HEK293 (cell line): ENCODE measurements at regions not wholly inside any gene's neighbourhood (a gene's known extent, or its start where the extent isn't known, plus 50 kb on each side); places are given as distances from the start of the nearest gene placed in this dataset.

Experiments
- CTCF ChIA-PET: fragments of 350-600 bp; formaldehyde crosslinking; extraction: SDS; loops from one replicate; lab custom pipeline; 2021; ENCODE audit warnings: antibody characterized with exemption; lab: Yijun Ruan, JAX
- POLR2A ChIA-PET: fragments of 300-600 bp; formaldehyde crosslinking; extraction: SDS; loops from one replicate; lab custom pipeline; 2020; ENCODE audit warnings: antibody characterized with exemption, inconsistent platforms; lab: Yijun Ruan, JAX
- H3K27ac ChIP-seq: fragments of 200-500 bp; sonication (Bioruptor generic); 2 replicates; pipeline ENCODE4 v1.5.1; 2014; ENCODE audit warnings: low read depth, low read length, control low read depth, inconsistent platforms; ENCODE audit errors: extremely low read depth
- H3K36me3 ChIP-seq, 2 experiments: fragments of 200-500 bp in 1 of 2; sonication (Bioruptor generic) in 1 of 2; 1 replicate in 1 of 2; 2 replicates in 1 of 2; pipeline ENCODE4 v1.5.1; 2014 to 2017; ENCODE audit warnings: inconsistent platforms in 2 of 2, low read length in 2 of 2; ENCODE audit not compliant: control insufficient read depth in 2 of 2, insufficient read depth in 1 of 2
- H3K4me1 ChIP-seq: fragments of 200-500 bp; sonication (Bioruptor generic); 2 replicates; pipeline ENCODE4 v1.5.1; 2014; ENCODE audit warnings: mild to moderate bottlenecking, low read length, inconsistent platforms; ENCODE audit not compliant: control insufficient read depth, insufficient read depth
- H3K4me3 ChIP-seq: 2 replicates; pipeline ENCODE4 v1.5.1; 2011; ENCODE audit warnings: low read depth, mild to moderate bottlenecking, control low read depth, low read length, moderate library complexity
- H3K9me3 ChIP-seq: fragments of 200-500 bp; sonication (Bioruptor generic); 2 replicates; pipeline ENCODE4 v1.5.1; 2014; ENCODE audit warnings: low read depth, low read length, inconsistent platforms; ENCODE audit not compliant: control insufficient read depth, insufficient read depth
- PRDM2 ChIP-seq: fragments of 450-650 bp; formaldehyde crosslinking; IDR thresholded peaks from 2 replicates; pipeline ENCODE4 v1.5.1; 2016; ENCODE audit warnings: missing biosample characterization, missing genetic modification characterization, borderline replicate concordance
- SALL2 ChIP-seq: fragments of 450-650 bp; formaldehyde crosslinking; IDR thresholded peaks from 2 replicates; pipeline ENCODE4 v1.5.0; 2017; ENCODE audit warnings: missing biosample characterization, mild to moderate bottlenecking, missing genetic modification characterization, borderline replicate concordance
- SP7 ChIP-seq: fragments of 450-650 bp; formaldehyde crosslinking; IDR thresholded peaks from 2 replicates; pipeline ENCODE4 v1.5.1; 2016; ENCODE audit warnings: missing biosample characterization, missing genetic modification characterization
- TRIM28 ChIP-seq: IDR thresholded peaks from 2 replicates; pipeline ENCODE4 v1.6.1; 2011; ENCODE audit warnings: low read length, control low read depth, borderline replicate concordance
- YY2 ChIP-seq: fragments of 450-650 bp; formaldehyde crosslinking; IDR thresholded peaks from 2 replicates; pipeline ENCODE4 v1.5.1; 2016; ENCODE audit warnings: missing biosample characterization, missing genetic modification characterization
- ZBTB17 ChIP-seq: fragments of 450-650 bp; formaldehyde crosslinking; IDR thresholded peaks from 2 replicates; pipeline ENCODE4 v1.5.1; 2016; ENCODE audit warnings: missing biosample characterization, missing genetic modification characterization
- ZBTB44 ChIP-seq: fragments of 450-650 bp; IDR thresholded peaks from 2 replicates; pipeline ENCODE4 v1.5.1; 2018; ENCODE audit warnings: missing biosample characterization, mild to moderate bottlenecking, missing genetic modification characterization
- ZBTB49 ChIP-seq: fragments of 450-650 bp; formaldehyde crosslinking; IDR thresholded peaks from 2 replicates; pipeline ENCODE4 v1.5.1; 2016; ENCODE audit warnings: missing biosample characterization, missing genetic modification characterization, low read depth
- ZFP69B ChIP-seq: fragments of 450-650 bp; formaldehyde crosslinking; IDR thresholded peaks from 2 replicates; pipeline ENCODE4 v1.5.1; 2016; ENCODE audit warnings: missing biosample characterization, missing genetic modification characterization
- ZNF140 ChIP-seq: fragments of 450-650 bp; formaldehyde crosslinking; IDR thresholded peaks from 2 replicates; pipeline ENCODE4 v1.5.1; 2016; ENCODE audit warnings: missing biosample characterization, missing genetic modification characterization
- ZNF175 ChIP-seq: fragments of 450-650 bp; formaldehyde crosslinking; IDR thresholded peaks from 2 replicates; pipeline ENCODE4 v1.5.1; 2016; ENCODE audit warnings: missing biosample characterization, missing genetic modification characterization
- ZNF24 ChIP-seq: fragments of 450-650 bp; formaldehyde crosslinking; IDR thresholded peaks from 2 replicates; pipeline ENCODE4 v1.5.1; 2016; ENCODE audit warnings: missing biosample characterization, missing genetic modification characterization
- ZNF26 ChIP-seq: fragments of 450-650 bp; formaldehyde crosslinking; IDR thresholded peaks from 2 replicates; pipeline ENCODE4 v1.5.1; 2016; ENCODE audit warnings: missing biosample characterization, missing genetic modification characterization
- ZNF302 ChIP-seq: fragments of 450-650 bp; formaldehyde crosslinking; IDR thresholded peaks from 2 replicates; pipeline ENCODE4 v1.5.1; 2016; ENCODE audit warnings: missing biosample characterization, missing genetic modification characterization, low read depth
- ZNF311 ChIP-seq: fragments of 450-650 bp; formaldehyde crosslinking; IDR thresholded peaks from 2 replicates; pipeline ENCODE4 v1.5.1; 2017; ENCODE audit warnings: missing biosample characterization, missing genetic modification characterization, borderline replicate concordance
- ZNF423 ChIP-seq: fragments of 450-650 bp; formaldehyde crosslinking; IDR thresholded peaks from 2 replicates; pipeline ENCODE4 v1.5.1; 2016; ENCODE audit warnings: missing biosample characterization, missing genetic modification characterization
- ZNF600 ChIP-seq: fragments of 450-650 bp; formaldehyde crosslinking; IDR thresholded peaks from 2 replicates; pipeline ENCODE4 v1.5.1; 2016; ENCODE audit warnings: missing biosample characterization, missing genetic modification characterization
- ZNF791 ChIP-seq: fragments of 450-650 bp; formaldehyde crosslinking; IDR thresholded peaks from 2 replicates; pipeline ENCODE4 v1.5.1; 2016; ENCODE audit warnings: missing biosample characterization, missing genetic modification characterization
- ZNF792 ChIP-seq: fragments of 450-650 bp; formaldehyde crosslinking; IDR thresholded peaks from 2 replicates; pipeline ENCODE4 v1.5.1; 2016; ENCODE audit warnings: missing biosample characterization, missing genetic modification characterization
- ZNF830 ChIP-seq: fragments of 450-650 bp; IDR thresholded peaks from 2 replicates; pipeline ENCODE4 v1.5.0; 2018; ENCODE audit warnings: missing biosample characterization, missing genetic modification characterization, low read depth, mild to moderate bottlenecking, moderate library complexity

- TF ChIP-seq ZNF26 (tag by site-specific recombination) = no peak
Measured at GRCh38 chr3:135878501-135878900, 87.0 kb upstream of the PPP2R3A start (continued).

GRCh38 chr3:135885885-135886284, 79.6 kb upstream of the PPP2R3A start:
- Histone ChIP-seq H3K27ac (no peak overlapping the region), H3K9me3 (no peaks in the 10 kb centered on the region), H3K4me3 (no peak overlapping the region), H3K36me3 (no peaks in the 10 kb centered on the region), H3K4me1 (no peaks in the 10 kb centered on the region)
- ChIA-PET CTCF (no interaction called here), POLR2A (no interaction called here)
- TF ChIP-seq SALL2 (tag by site-specific recombination) (no peak), YY2 (no peak), ZNF600 (no peak), ZNF175 (tag by site-specific recombination) (no peak), ZNF792 (no peak), ZNF302 (no peak), ZNF24 (tag by site-specific recombination) (no peak), PRDM2 (tag by site-specific recombination) (no peak), SP7 (no peak), ZNF311 (tag by site-specific recombination) (no peak), ZBTB44 (tag by site-specific recombination) (no peak), ZNF791 (tag by site-specific recombination) (no peak), ZNF140 (no peak), ZFP69B (no peak), ZNF830 (tag by site-specific recombination) (no peak), ZBTB17 (tag by site-specific recombination) (no peak), TRIM28 (no peak), ZBTB49 (tag by site-specific recombination) (no peak), ZNF423 (tag by site-specific recombination) (no peak)
